GM18526 (cell line): ENCODE measurements at regions not wholly inside any gene's neighbourhood (a gene's known extent, or its start where the extent isn't known, plus 50 kb on each side); places are given as distances from the start of the nearest gene placed in this dataset.
A peak's percentile ranks its signal among the peaks of the same experiment; 100 is the strongest.

Experiments used
- POLR2A ChIP-seq: IDR thresholded peaks from 3 replicates; pipeline ENCODE4 v1.6.1; 2011; ENCODE audit not compliant: insufficient read length; ENCODE audit errors: extremely low read depth

DNA sequence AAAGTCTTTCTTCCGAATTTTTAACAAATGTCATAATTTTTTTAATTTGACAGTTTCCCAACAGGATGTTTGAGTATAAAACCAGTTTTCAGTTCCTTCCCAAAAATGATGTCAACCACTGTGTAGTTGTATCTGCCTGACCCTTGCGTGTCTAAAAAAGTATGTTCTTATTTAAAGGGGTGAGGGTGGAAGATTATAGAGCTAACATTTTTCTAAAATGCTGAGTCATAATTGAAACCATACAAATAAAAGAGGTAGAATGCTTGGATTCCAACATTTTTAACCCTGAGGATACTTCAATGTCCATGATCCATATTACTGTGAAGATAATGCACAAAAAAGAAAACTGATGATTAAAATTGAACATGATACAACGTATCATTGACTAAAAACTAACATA, 1388.8 kb downstream of the UQCRFS1 start:
- TF ChIP-seq POLR2A: no peak

DNA sequence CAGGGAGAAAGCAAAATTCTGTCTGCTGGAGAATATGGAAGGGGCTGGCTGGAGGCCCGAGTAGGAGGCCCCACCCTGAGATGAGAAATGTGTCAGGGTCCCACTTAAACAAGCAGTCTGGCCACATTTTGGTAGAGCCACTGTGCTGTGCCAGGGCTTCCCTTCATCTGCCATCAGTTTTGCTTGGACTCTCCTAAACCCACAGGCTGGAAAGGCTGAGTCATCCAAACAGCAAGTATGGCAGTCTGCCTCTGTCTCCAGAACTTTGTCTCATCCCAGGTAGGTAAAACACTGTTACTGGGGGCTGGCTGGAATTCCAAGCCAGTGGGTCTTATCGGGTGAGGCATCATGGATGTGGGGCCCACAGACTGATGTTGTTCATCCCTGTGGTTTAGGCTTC, 1390.6 kb downstream of the UQCRFS1 start:
- TF ChIP-seq POLR2A: no peak

DNA sequence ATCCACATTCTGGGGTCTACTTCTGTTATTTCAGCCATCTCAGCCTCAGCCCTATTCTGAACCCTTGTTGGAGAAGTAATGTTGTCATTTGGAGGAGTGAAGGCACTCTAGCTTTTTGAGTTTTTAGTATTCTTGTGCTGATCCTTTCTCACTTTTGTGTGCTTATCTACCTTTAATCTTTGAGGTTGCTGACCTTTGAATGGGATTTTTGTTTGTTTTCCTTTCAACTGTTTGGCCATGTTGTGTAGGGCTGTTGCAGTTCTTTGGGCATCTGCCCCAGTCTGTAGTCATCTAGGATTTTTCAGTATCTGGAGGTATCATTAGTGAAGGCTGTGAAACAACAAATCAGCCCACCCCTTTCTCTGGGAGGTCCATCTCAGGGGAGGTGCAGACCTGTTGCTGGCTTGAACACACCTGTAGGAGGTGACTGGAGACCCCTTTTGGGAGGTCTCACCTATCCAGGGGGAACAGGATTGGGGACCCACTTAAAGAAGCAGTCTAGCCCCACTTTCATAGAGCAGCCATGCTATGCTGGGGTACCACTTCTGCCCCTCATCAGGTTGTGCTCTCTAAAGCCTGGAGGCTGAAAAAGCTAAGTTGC, 1391.4 kb downstream of the UQCRFS1 start:
- TF ChIP-seq POLR2A: no peak

DNA sequence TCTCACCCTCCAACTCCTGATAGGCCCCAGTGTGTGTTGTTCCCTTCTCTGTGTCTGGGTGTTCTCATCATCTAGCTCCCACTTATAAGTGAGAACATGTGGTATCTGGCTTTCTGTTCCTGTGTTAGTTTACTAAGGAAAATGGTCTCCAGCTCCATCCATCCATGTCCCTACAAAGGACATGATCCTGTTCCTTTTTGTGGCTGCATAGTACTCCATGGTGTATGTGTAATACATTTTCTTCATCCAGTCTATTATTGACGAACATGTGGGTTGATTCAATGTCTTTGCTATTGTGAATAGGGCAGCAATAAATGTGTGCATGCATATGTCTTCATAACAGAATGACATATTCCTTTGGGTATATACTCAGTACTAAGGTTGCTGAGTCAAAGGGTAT, 1397.0 kb downstream of the UQCRFS1 start:
- TF ChIP-seq POLR2A: no peak

DNA sequence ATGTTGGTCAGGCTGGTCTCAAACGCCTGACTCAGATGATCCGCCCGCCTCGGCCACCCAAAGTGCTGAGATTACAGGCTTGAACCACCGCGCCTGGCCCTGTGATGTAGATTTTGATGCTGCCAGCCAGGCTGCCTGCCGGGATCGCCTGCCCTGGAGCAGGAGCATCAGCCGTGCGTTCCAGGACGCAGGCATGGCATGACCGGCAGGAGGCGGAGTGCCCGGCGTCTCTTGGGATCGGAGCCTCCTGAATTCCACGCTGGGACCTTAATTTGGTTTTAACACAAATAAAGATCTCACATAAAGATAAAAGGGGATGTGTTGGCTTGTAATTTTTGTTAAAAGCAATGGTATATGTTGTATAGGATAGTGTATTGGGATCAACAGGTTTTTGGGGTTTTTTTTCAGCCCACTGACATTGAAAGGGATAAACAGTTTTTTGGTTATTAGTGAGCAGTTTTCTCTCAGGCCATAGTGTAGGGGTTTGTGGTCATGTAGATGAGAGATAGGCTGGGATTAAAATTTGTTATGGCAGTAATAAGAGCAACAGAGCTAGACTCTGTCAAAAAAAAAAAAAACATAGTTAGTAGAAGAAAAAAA, 1406.4 kb downstream of the UQCRFS1 start:
- TF ChIP-seq POLR2A: no peak

DNA sequence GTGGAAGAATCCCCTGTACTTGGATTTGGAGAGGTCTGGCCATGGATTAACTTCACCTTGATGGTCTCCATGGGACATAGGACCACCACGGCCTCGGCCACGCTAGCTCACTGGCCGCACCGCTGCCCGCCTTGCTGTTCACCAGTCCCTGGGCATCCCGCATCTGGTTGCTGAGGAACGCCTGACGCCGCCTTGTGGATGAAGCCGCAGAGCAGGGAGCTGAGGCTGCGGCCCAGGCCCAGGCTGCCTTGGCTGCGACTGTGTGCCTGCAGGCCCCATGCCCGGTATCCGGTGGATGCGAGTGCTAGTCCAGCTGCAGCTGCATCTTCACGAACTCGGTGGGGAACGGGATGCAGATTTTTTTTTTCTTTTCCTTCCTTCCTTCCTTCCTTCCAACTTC, 1407.1 kb downstream of the UQCRFS1 start:
- no peak for TF ChIP-seq POLR2A

DNA sequence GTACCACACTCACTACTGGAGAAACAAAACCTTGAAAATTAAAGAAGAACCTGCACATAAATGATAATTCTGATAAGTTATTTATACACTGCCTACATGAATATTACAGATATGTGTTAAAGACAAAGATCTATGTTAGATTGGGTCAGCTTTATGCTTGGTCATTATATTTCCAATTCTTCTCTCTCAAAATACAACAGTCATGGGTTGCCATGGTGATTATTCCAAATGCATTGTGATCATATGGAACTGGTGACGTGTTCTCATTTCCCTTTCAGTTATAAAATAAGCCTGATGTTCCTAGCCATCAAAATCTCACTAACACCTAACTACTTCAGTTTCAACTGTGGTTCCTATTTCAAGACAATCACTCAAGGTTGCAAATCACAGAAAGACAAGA, 1416.4 kb downstream of the UQCRFS1 start:
- no peak for TF ChIP-seq POLR2A

DNA sequence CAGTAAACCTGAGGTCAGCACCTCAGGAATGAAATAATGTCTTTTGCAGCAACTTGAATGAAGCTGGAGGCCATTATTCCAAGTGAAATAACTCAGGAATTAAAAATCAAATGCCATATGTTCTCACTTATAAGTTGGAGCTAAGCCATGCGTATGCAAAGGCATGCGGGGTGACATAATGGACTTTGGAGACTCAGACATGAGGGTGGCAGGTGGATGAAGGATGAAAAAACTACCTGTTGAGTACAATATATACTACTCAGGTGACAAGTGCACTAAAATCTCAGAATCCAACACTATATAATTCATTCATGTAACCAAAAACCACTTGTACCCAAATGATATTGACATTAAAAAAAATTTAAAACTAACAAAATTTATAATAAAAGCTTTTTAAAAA, 1416.9 kb downstream of the UQCRFS1 start:
- TF ChIP-seq POLR2A: no peak

DNA sequence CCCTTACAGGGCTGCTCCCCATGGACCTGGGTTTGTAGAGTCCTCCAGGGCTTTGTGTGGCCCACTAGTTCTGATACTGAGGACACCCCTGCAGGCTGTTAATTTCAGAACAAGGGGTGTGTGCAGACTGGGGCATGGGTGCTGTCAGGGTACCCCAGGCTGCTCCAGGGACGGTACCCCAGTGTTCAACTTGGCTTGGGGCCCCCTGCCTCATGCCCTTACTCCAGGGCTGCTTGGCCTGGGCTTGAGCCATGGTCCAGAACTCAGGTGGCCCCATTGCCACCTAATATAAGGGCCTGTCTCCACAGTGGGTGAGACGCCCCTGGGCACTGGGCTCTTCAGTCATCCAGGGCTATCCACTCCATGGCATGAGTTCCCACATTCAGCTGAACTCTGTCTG, 1417.6 kb downstream of the UQCRFS1 start:
- TF ChIP-seq POLR2A: no peak

DNA sequence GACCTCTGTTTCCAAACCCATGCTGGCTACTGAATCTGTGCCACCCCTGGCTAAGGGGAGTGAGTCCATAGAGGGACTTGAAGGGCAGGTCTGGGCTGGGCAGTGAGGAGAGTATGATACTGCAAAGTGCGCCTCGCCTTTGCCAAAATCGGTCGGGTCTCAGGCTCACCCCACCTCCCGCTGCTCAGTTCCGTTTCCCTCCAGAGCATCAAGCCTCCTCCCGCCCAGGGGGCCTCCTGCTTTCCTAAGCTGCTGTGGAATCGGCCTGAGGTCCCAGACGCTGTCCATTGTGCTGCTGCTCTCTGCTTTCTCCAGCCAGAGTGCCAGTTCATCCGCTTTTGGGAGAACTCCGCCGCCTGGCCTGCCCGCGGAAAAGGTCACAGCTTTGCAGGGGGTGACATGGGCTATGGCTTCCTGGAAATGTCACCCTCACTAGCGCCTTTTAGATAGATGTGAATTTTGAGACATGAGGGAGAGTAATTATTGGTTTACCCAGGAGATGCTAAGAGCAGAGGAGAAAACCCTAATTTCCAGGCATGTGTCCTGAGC, 1418.4 kb downstream of the UQCRFS1 start:
- TF ChIP-seq POLR2A: no peak

DNA sequence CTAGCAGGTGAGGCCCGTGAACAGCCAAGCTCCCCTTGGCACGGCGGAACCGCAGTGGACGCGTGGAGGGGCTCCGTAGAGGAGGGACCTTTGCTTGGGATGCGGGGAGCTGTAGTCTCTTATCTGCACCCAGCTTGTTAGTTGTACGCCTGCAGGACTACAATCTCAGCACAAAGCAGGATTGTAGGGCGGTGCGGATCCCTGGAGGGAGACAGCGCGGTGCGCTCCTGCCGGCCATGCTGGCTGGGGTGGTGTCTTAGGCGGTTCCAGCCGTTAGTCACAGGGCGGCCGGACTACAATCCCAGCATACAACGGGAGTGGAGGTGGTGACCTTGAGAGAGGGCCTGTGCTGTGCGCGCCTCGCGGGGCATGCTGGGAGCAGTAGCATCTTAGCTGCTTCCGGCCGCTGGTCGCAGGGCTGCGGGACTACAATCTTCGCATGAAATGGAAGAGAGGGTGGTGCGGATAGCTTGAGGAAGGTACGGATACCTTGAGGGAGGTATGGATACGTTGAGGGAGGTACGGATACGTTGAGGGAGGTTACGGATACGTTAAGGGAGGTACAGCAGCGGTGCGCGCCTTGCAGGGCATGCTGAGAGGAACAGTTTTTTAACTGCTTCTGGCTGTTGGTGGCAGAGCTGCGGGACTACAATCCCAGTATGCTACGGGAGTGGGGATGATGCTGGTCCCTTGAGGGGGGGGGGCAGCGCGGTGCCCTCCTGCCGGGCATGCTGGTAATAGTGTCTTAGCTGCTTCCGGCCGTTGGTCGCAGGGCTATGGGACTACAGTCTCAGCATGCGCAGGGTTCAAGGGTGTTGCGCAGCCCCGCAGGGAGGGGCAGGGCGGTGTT, 1419.1 kb downstream of the UQCRFS1 start:
- TF ChIP-seq POLR2A: peak; percentile 66

DNA sequence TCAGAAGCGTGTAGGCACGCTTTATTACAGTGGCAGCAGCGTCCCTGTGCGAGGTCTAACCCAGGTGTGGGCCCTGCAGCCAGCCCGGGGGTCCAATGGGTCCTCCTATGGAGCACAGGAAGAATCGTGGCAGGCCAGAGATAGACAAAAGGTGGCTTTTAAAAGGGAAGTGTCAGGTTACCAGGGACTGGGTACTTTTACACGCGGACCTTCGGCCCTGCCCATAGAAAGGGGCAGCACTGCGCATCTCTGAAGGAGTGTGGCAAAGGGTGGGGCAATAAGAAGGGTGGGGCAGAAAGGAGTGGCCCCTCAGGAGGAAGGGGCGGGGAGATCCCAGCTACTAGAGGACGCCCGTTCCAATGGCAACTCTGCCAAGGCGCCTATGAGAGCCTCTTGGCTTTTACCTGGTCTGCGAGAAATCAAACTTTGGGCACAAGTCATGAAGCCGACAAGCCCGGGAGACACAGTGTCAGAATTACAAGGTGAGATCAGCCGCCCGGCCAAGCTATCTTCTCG, 1419.8 kb downstream of the UQCRFS1 start:
- TF ChIP-seq POLR2A: peak; percentile 43

DNA sequence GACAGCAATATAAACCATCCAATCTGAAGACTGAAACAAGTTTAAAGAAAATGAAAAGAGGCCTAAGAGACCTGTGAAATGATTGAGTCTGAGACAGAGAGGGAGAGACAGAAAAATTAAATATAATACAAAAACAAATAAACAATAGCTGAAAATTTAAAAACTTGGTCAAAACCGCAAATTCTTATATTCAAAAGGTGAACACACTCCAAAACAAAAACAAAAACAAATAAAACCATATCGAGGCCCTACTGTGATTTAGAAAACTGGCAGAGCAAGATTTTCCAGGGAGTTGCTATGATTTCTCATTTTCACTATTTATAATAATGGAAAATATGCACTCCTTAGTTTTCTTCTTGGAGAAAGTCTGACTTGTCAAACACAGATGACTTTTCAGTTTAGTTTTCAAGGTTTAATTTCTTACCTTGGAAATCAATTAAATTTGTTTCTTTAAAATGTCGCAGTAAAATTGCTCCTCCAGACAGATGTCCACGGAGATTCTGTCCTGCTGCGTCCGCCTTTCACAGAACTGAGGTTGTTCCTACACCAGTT, 1420.3 kb downstream of the UQCRFS1 start:
- TF ChIP-seq POLR2A: no peak

DNA sequence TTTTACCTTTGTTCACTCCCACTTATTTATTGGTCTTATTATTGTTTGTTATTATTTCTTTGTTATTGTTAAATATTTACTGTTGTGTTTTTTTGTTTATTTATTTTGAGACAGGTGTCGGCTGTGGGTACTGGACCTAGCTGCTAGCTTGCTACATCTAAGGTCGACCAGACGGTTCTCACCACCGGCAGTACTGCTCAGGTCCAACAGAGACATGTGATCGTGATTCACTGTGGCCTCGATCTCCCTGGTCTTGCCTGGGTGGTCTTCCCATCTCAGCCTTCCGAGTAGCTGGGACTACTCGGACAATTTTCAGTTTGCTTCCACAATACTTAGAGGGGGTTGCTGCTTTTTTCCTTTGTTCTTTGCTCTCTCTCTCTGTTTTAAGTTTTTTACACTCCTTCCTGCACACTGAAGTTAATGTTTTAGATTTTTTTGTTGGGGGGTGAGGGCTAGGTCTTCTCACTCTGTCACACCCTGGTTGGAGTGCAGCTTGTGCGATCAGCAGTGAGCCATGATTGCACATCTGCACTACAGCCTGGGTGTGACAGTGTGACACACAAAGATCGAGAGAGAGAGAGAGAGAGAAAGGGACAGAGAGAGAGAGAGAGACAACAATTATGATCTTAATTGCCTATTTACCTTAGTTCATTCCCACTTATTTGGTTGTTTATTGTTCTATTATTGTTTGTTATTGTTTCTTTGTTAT, 1432.4 kb downstream of the UQCRFS1 start:
- no peak for TF ChIP-seq POLR2A

DNA sequence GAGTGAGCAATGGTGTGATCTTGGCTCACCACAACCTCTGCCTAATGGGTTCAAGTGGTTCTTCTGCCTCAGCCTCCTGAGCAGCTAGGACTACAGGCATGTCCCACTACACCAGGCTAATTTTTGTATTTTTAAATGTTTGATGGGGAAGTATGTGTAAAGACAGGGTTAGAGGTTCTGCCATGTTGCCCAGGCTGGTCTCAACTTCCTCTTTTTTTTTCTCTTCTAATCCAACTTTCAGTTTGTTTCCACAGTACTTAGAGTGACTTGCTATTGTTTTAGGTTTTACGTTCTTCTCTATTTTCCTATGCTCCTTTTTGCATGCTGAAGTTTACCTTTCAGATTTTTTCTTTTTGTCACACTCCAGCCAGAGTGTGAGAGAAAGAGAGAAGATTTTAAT, 1433.0 kb downstream of the UQCRFS1 start:
- no peak for TF ChIP-seq POLR2A
